Mammary epithelial cell (primary cell): ENCODE measurements at regions not wholly inside any gene's neighbourhood (a gene's known extent, or its start where the extent isn't known, plus 50 kb on each side); places are given as distances from the start of the nearest gene placed in this dataset.

ENCODE experiments used
- EZH2 ChIP-seq: IDR thresholded peaks from 2 replicates; pipeline ENCODE4 v1.6.1; 2012; ENCODE audit warnings: low read length, inconsistent platforms, borderline replicate concordance
- TF ChIP-seq, protein P1 (sequence below), 2 donors: IDR thresholded peaks in 1 of 2; conservative IDR thresholded peaks in 1 of 2; 2 replicates each; pipeline ENCODE4 v1.5.1; 2011 to 2012; ENCODE audit warnings: inconsistent platforms in 2 of 2, low read length in 2 of 2, mild to moderate bottlenecking in 2 of 2, control low read depth in 1 of 2, low read depth in 1 of 2; ENCODE audit not compliant: insufficient read depth in 1 of 2; ENCODE audit errors: extremely low read depth in 1 of 2

DNA sequence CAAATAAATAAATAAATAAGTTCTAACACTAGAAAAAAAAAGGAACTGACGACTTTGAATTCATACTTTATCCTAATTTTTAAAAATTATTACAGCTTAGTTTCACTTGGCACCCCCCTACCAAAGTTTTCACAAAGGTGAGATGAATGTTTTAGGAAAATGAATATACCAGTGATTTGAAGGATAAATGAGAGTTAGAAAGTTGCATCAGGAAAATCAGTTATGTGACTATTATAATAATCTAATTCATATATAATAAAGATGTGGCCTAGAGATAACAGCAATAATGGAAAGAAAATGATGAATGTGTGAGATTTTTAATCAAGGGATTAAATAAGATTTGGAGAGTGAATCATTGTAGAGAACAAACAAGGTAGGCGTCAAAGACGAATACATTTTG lies 103.0 kb upstream of the RAP1B start:
- TF ChIP-seq, protein P1, sequence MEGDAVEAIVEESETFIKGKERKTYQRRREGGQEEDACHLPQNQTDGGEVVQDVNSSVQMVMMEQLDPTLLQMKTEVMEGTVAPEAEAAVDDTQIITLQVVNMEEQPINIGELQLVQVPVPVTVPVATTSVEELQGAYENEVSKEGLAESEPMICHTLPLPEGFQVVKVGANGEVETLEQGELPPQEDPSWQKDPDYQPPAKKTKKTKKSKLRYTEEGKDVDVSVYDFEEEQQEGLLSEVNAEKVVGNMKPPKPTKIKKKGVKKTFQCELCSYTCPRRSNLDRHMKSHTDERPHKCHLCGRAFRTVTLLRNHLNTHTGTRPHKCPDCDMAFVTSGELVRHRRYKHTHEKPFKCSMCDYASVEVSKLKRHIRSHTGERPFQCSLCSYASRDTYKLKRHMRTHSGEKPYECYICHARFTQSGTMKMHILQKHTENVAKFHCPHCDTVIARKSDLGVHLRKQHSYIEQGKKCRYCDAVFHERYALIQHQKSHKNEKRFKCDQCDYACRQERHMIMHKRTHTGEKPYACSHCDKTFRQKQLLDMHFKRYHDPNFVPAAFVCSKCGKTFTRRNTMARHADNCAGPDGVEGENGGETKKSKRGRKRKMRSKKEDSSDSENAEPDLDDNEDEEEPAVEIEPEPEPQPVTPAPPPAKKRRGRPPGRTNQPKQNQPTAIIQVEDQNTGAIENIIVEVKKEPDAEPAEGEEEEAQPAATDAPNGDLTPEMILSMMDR (conservative IDR thresholded peaks at IDR 0.05 in 1 of 2, IDR thresholded peaks at IDR 0.05 in 1 of 2; ENCODE audit: extremely low read depth in 1 of 2, insufficient read depth in 1 of 2, low read depth in 1 of 2, low read length in 2 of 2): no peak
- no peak for TF ChIP-seq EZH2
